Stimulated activated effector memory CD8-positive, alpha-beta T cell treated with anti-CD3 and anti-CD28 coated beads, Interleukin-12 subunit alpha, Interleukin-12 subunit beta, amount 100 ng/mL, for 72 hours (primary cell): ENCODE measurements at regions not wholly inside any gene's neighbourhood (a gene's known extent, or its start where the extent isn't known, plus 50 kb on each side); places are given as distances from the start of the nearest gene placed in this dataset.

ENCODE experiments used
- ATAC-seq: fragments of 150-1000 bp; cut with Tn5 transposase; 2 replicates; pipeline ENCODE4 v1.10.0; 2021
- DNase-seq, 2 donors: peaks; one replicate each; pipeline ENCODE4 v3.0.0; 2021 to 2022; ENCODE audit warnings: low spot score in 2 of 2
- H3K27ac Mint-ChIP-seq: one replicate; pipeline ENCODE4 v1.8.0; 2022; ENCODE audit warnings: mild to moderate bottlenecking, mixed read lengths
- H3K36me3 Mint-ChIP-seq: one replicate; pipeline ENCODE4 v1.8.0; 2022; ENCODE audit warnings: mild to moderate bottlenecking, mixed read lengths
- H3K4me1 Mint-ChIP-seq: one replicate; pipeline ENCODE4 v1.8.0; 2022; ENCODE audit warnings: mixed read lengths
- H3K4me3 Mint-ChIP-seq: one replicate; pipeline ENCODE4 v1.8.0; 2022; ENCODE audit warnings: mild to moderate bottlenecking, mixed read lengths
- H3K9me3 Mint-ChIP-seq: one replicate; pipeline ENCODE4 v1.8.0; 2022; ENCODE audit warnings: mixed read lengths

DNA sequence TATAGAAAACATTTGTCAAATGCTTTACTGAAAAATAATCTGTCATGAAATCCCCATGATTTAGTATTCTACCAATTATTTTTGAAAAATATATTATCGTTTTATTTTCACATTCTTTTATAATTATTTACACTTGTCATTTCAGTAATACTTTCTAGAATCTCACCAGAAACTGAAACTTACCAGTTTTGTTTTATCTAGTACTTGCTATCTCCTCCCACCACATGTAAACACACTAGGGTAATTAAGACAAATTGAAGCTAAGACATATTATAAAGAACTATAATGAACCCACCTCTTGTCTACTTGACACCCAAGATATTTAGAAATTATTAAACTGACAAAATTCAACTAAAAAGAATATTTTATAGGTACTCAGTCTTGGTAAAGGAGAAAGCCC lies 51.5 kb upstream of the GRM3 start:
- H3K27ac Mint-ChIP-seq = no peak overlapping the region
- H3K4me3 Mint-ChIP-seq = no peak overlapping the region
- H3K4me1 Mint-ChIP-seq = no peaks in the 10 kb centered on the region
- H3K36me3 Mint-ChIP-seq = no peaks in the 10 kb centered on the region
- ATAC-seq (no peak), DNase-seq (no peak)
- H3K9me3 Mint-ChIP-seq = peaks cover 11% of the 10 kb centered on the region

DNA sequence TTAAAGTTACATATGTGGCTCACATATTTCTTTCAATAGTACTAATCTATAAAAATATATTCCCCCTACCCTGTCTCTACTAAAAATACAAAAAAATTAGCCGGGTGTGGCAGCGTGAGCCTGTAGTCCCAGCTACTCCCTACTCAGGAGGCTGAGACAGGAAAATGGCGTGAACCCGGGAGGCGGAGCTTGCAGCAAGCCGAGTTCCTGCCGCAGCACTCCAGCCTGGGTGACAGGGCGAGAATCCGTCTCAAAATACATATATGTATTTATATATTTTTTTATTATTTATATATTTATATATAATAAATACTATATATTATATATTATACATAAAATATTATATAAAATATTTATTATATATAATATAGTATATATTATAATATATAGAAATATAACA lies 69.7 kb upstream of the GRM3 start:
- H3K4me3 Mint-ChIP-seq = no peak overlapping the region
- H3K36me3 Mint-ChIP-seq = no peaks in the 10 kb centered on the region
- H3K27ac Mint-ChIP-seq = no peak overlapping the region
- ATAC-seq (no peak), DNase-seq (no peak)
- H3K4me1 Mint-ChIP-seq = no peaks in the 10 kb centered on the region
- H3K9me3 Mint-ChIP-seq = peaks cover 9% of the 10 kb centered on the region

DNA sequence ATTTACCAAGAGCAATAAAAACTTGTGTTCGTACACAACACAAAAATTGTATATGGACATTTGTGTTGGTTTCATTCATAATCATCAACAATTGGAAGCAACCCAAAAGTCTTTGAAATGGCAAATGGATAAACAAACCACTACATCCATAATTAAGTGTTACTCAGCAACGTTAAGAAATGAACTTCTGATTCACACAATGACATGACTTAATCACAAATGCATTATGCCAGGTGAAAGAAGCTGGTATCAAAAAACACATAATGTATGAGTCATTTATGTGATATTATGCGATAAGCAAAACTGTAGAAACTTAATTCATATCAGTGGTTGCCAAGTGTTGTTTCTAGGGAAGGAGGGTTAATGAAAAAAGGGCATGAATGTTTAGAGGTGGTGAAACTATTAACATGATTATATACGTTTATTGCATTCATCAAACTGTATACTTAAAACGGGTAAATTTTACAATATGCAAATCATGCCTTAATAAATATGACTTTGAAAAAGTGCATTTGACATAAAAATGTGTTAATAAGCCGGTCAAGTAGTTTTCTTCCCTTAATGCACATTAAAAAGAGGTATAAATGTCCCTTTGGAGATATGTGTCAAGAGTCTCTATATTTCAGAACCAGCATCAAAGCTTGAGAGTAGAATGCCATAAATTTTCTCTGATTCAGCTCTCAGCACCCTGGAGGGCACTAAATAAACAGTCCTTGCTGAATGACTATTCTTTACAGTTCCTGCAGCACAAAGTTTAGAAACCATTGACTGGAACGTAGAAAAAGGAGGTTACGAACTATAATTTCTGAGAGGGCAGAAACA lies 84.8 kb upstream of the GRM3 start:
- DNase-seq (no peak), ATAC-seq (no peak)
- Mint-ChIP-seq H3K4me1 (no peaks in the 10 kb centered on the region), H3K27ac (no peak overlapping the region), H3K9me3 (peaks cover 11% of the 10 kb centered on the region), H3K4me3 (no peak overlapping the region), H3K36me3 (no peaks in the 10 kb centered on the region)

DNA sequence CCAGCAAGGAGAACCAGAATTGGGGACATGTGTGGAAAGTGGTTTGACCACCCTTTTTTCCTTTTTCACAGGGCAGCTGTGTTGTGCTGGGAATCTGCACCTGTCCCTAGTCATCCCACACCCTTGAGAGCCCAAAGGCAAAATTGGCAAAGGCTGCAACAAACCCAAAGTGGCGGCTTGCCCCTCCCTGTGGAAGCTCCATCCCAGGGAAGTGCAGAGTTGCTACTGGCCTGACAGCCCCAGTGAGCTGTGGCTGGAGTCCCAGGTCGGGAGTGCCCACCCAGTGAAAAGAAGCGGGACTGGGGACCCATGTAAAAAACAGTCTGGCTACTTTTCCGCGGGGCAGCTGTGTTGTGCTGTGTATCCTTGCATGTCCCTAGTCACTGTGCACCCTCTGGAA lies 109.1 kb upstream of the GRM3 start:
- H3K36me3 Mint-ChIP-seq = no peaks in the 10 kb centered on the region
- no peaks in the 10 kb centered on the region for H3K4me1 Mint-ChIP-seq
- DNase-seq (no peak), ATAC-seq (no peak)
- no peak overlapping the region for H3K4me3 Mint-ChIP-seq
- H3K9me3 Mint-ChIP-seq = peaks cover 2% of the 10 kb centered on the region
- H3K27ac Mint-ChIP-seq = no peak overlapping the region

DNA sequence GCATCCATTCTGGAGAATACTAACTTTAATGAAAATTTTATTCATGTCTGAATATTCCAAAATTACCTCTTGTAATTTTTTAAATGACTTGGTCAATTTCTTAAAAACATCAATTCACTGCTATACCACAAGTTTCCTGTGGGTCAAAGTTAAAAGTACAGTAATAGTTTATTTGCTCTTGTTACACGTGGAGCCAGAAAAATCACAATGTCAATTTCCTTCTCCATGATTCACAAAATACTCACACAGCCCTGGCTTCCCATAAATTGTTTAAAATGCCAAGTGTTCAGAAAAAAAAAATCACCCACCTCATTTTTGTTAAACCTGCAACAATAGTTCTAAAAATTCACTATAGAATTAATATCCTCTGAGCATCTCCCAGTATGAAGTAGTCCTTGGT lies 139.5 kb upstream of the GRM3 start:
- ATAC-seq = no peak
- Mint-ChIP-seq H3K27ac (no peak overlapping the region), H3K36me3 (no peaks in the 10 kb centered on the region), H3K4me3 (no peak overlapping the region), H3K4me1 (no peaks in the 10 kb centered on the region), H3K9me3 (peaks cover 3% of the 10 kb centered on the region)
- no peak for DNase-seq

DNA sequence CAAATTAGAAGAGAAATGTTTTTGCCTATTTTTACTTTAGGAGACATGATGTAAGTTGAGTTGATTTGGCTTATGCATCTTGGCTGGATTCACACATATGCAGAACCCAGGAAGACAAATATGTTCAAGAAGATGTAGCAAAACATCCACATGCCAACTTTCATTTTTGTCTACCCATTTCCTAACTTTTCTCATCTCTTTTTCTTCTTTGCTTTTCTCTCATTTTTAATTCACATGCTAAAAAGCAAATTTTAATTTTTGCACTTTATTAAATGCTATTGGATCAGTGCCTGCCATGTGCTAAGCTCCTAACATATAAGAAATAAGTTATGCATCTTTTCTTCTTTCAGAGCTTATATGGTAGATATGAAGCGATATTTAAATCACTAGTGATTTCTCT lies 143.7 kb upstream of the GRM3 start:
- H3K4me1 Mint-ChIP-seq = no peaks in the 10 kb centered on the region
- no peaks in the 10 kb centered on the region for H3K36me3 Mint-ChIP-seq
- H3K9me3 Mint-ChIP-seq = peaks cover 8% of the 10 kb centered on the region
- no peak overlapping the region for H3K27ac Mint-ChIP-seq
- H3K4me3 Mint-ChIP-seq = no peak overlapping the region
- DNase-seq (no peak), ATAC-seq (no peak)

DNA sequence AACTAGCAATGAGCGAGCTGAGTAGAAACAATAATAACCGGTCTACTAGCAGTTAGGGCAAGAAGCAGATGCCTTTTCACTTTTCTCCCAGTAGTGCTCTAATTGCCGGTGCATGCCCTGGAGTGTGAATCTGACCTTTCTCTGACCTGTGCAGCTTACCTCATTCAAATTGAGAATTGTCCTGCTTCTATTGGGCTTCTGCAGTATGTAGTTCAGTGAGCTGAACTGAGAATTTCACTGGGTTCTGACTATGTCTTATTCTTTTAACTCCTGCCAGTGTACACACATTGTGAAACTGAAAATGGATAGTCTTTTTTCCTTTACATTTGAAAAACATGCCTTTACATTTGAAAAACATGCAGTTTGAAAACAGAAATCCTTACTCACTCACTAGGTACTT lies 157.9 kb upstream of the GRM3 start:
- Mint-ChIP-seq H3K27ac (no peak overlapping the region), H3K4me1 (no peaks in the 10 kb centered on the region), H3K9me3 (peaks cover 3% of the 10 kb centered on the region), H3K36me3 (no peaks in the 10 kb centered on the region), H3K4me3 (no peak overlapping the region)
- ATAC-seq = no peak
- DNase-seq = no peak

DNA sequence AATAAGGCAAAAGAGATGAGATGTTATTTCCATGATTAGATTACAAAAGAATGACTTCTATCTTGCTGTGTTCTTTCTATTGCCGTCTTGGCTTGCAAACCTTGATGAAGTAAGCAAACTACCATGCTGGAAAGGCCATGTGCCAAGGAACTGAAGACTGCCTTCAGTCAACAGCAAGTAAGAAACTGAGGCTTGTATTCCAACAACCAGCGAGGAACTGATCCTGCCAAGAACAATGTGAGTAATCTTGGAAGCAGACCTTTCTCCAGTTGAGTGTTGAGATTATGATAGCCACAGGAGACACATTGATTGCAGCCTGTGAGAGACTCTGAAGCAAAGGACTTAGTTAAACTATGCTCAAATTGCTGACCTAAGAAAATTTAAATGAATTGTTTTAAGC lies 164.6 kb upstream of the GRM3 start:
- DNase-seq (no peak), ATAC-seq (no peak)
- Mint-ChIP-seq H3K9me3 (peaks cover 12% of the 10 kb centered on the region), H3K36me3 (no peaks in the 10 kb centered on the region), H3K4me1 (no peaks in the 10 kb centered on the region), H3K4me3 (no peak overlapping the region), H3K27ac (no peak overlapping the region)

DNA sequence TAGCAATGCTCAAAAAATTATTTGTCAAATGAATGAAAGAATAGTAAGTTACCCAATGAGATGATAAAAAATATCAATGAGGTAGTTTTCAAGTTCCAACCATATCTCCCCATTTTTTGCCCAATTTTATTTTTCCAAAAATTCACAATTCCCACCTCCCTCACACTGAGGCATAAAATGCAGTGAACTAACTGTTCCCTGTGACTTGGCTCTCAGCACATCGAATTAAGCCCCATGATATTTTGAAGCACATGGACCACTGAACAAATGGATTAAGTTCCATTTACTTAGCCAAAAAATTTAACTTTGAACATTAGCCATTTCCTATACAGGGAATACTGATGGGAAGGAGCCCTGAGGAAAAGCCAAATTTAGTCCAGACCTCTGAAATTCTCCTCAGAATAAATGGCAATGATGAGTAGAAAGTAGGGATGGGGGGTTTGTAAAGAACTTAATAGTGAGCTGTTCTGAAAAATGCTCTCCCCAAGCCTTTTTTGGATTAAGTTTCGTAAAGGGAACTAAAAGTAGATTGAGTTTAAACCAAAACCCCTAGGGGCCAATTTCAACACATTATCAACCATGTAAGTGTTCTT lies 166.3 kb upstream of the GRM3 start:
- Mint-ChIP-seq H3K4me3 (no peak overlapping the region), H3K36me3 (no peaks in the 10 kb centered on the region)

DNA sequence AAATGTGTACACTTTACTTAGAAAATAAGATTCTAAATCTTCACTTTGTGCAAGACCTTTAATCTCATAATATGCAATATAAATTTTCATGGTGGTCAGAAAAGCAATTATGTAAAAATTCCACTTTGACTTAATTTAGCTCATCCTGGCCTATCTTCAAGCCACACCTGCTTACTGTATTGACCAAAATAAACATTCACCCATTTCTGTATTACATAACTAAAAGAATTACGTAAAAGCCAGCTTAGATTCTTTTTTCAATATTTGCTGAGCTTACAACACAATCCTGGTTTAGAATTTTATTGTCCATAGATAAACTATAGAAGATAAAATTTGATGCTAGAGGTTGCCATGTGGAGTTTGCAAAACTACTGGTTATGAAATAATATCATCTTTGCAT lies 172.9 kb upstream of the GRM3 start:
- Mint-ChIP-seq H3K9me3 (no peaks in the 10 kb centered on the region), H3K36me3 (no peaks in the 10 kb centered on the region), H3K27ac (no peak overlapping the region), H3K4me1 (no peaks in the 10 kb centered on the region), H3K4me3 (no peak overlapping the region)
- ATAC-seq (no peak), DNase-seq (no peak)

More for the DNA sequence above, 166.3 kb upstream of the GRM3 start:
- Mint-ChIP-seq H3K27ac (no peak overlapping the region), H3K9me3 (peaks cover 12% of the 10 kb centered on the region), H3K4me1 (no peaks in the 10 kb centered on the region)
- DNase-seq (no peak), ATAC-seq (no peak)

DNA sequence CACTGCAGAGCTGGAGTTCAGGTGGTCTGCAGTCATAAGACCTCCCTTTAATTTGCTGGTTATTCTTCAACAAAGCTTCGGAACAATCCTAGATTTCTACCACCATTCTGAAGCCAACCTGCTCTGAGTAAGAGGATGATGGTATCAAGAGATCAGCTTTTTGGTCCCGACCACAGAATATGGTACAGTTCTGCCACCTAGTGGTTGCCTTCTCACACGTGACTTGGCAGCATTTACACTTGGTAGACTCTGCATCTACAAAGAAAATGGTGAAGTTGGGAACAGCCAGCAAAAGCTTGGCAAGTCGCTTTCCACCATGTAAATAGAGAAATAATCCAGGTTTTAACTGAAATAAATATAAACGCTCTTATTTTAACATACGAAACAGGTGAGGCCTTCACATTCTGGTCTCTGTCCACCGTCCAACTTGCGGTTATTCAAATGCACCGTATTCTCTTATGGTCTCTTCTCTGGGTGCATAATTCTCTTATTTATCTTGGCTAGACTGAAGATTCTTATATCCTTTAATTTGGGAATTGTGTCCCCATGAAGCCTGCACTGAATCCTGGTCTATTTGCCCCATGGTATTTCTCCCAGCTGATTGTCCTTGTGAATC lies 173.9 kb upstream of the GRM3 start:
- ATAC-seq = peak; percentile 57
- DNase-seq = peak in 1 of 2 donors; percentile 56
- H3K4me3 Mint-ChIP-seq = no peak overlapping the region
- no peaks in the 10 kb centered on the region for H3K36me3 Mint-ChIP-seq
- H3K4me1 Mint-ChIP-seq = no peaks in the 10 kb centered on the region
- no peaks in the 10 kb centered on the region for H3K9me3 Mint-ChIP-seq
- no peak overlapping the region for H3K27ac Mint-ChIP-seq

DNA sequence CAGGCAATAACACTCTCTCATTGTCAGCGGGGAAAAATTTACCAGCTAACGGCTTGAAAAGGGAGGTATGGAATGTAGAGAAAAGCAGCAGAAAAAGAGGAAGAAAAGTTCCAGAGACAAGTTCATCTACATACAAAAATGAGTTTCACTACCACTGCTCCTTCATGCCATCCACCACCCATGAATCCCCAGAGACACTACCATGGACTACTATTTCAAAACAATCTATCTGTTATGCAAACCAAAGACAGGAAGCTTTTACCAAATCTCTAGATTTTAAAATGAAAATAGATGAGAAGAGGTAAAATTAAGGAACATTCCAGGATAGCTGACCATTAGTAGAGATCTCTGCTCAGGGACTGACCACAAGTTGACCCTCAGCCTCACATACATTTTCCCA lies 189.0 kb upstream of the GRM3 start:
- H3K9me3 Mint-ChIP-seq = no peaks in the 10 kb centered on the region
- ATAC-seq (no peak), DNase-seq (no peak)
- no peaks in the 10 kb centered on the region for H3K36me3 Mint-ChIP-seq
- H3K4me3 Mint-ChIP-seq = no peak overlapping the region
- H3K27ac Mint-ChIP-seq = no peak overlapping the region
- no peaks in the 10 kb centered on the region for H3K4me1 Mint-ChIP-seq

DNA sequence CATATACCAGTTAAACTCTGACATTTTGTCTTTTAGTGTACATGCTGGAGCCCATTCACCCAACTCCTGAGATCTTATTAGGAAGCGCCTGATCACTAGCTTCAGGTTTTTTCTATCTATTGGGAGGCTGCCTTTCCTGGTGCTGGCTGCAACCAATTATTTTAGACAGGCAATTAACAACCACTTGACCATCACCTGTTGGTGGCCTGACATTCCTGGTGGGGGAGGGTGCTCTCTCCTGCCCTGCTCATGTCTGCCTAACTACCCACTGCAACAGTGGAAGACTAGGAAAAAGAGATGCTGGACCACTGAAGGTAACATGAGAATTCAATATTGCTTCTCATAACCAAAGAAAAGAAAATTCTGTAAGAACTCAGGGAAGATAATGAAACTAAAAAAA lies 190.3 kb upstream of the GRM3 start:
- Mint-ChIP-seq H3K4me3 (no peak overlapping the region), H3K4me1 (no peaks in the 10 kb centered on the region), H3K36me3 (no peaks in the 10 kb centered on the region), H3K9me3 (no peaks in the 10 kb centered on the region), H3K27ac (no peak overlapping the region)
- ATAC-seq = no peak
- DNase-seq = no peak

DNA sequence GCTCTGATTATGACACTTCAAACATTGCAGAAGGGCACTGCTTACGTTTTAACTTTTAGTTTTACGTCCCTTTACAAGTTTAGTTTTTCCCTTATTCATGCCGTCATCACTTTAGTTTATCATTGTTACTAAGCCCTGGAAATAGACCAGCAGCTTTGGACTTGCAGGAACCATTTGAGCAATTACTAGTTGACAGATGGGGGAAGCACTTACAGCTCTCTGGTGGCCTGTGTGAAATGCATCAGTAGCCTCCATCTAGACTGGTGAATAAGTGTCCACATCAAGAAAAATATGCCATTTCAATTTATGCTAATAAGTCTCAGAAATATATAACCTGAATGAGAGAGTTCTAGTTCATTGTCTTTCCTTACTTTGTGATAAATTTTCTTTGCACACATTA lies 194.9 kb upstream of the GRM3 start:
- Mint-ChIP-seq H3K27ac (no peak overlapping the region), H3K36me3 (no peaks in the 10 kb centered on the region), H3K4me1 (no peaks in the 10 kb centered on the region), H3K4me3 (no peak overlapping the region), H3K9me3 (peaks cover 11% of the 10 kb centered on the region)
- DNase-seq = no peak
- no peak for ATAC-seq

DNA sequence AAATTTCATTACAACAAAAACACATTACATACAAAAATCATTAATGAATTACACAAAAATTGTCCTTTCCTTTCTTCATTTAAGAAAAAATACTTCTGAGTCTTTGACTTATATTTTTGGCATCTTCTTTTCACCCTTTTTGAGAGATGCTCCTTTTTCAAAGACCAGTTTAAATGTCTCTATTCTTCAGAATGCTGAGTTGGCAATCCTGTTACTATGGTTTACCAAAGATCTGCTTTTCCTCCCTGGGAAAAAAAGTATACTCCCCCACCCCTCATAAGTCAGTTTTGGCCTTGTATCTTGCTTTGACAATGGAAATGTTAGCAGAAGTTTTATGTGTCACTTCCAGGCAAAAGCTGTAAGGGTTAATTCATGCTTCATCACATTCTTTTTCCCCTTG lies 198.4 kb upstream of the GRM3 start:
- DNase-seq = no peak
- no peaks in the 10 kb centered on the region for H3K4me1 Mint-ChIP-seq

DNA sequence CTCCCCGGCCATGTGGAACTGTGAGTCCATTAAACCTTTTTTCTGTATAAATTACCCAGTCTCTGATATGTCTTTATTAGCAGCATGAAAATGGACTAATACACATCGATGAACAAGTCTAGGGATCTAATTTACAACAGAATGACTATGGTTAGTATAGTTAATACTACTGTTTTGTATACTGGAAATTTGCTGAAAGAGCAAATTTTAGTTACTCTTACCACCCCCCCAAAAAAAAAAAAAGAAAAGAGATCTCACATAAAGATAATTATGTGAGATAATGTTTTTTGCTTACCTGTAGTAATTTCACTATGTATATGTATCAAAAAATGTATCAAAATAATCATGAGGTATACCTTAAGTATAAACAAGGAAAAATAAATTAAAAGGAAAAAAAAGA lies 199.5 kb upstream of the GRM3 start:
- no peaks in the 10 kb centered on the region for H3K4me1 Mint-ChIP-seq
- no peak overlapping the region for H3K27ac Mint-ChIP-seq
- ATAC-seq (no peak), DNase-seq (no peak)
- no peak overlapping the region for H3K4me3 Mint-ChIP-seq
- H3K36me3 Mint-ChIP-seq = no peaks in the 10 kb centered on the region
- H3K9me3 Mint-ChIP-seq = peaks cover 11% of the 10 kb centered on the region

More for the DNA sequence above, 198.4 kb upstream of the GRM3 start:
- H3K27ac Mint-ChIP-seq = no peak overlapping the region
- no peak overlapping the region for H3K4me3 Mint-ChIP-seq
- H3K9me3 Mint-ChIP-seq = peaks cover 11% of the 10 kb centered on the region
- no peak for ATAC-seq
- no peaks in the 10 kb centered on the region for H3K36me3 Mint-ChIP-seq
